HG03108 (cell line): ENCODE measurements at regions not wholly inside any gene's neighbourhood (a gene's known extent, or its start where the extent isn't known, plus 50 kb on each side); places are given as distances from the start of the nearest gene placed in this dataset.

Experiments used
- ATAC-seq: cut with Tn5 transposase; IDR thresholded peaks from one replicate; pipeline ENCODE4 v1.9.1; 2021; ENCODE audit warnings: moderate library complexity; ENCODE audit not compliant: unreplicated experiment

DNA sequence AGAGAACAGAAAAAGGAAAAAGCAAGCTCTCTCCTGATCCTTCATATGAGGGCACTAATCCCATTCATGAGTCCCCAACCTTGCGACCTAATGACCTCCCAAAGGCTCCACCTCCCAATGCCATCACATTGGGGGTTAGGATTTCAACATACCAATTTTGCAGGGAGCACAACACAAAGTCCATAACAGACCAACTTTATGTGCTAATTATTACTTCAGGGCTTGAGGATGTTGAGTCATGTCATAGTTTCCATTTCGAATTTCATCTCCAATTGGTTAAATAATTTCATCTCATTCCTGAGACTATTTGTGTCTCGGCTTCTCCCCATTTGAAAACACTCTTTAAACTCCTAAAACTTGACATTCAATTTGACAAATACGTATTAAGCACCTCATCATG lies 69.9 kb upstream of the KLF7 start:
- no peak for ATAC-seq

DNA sequence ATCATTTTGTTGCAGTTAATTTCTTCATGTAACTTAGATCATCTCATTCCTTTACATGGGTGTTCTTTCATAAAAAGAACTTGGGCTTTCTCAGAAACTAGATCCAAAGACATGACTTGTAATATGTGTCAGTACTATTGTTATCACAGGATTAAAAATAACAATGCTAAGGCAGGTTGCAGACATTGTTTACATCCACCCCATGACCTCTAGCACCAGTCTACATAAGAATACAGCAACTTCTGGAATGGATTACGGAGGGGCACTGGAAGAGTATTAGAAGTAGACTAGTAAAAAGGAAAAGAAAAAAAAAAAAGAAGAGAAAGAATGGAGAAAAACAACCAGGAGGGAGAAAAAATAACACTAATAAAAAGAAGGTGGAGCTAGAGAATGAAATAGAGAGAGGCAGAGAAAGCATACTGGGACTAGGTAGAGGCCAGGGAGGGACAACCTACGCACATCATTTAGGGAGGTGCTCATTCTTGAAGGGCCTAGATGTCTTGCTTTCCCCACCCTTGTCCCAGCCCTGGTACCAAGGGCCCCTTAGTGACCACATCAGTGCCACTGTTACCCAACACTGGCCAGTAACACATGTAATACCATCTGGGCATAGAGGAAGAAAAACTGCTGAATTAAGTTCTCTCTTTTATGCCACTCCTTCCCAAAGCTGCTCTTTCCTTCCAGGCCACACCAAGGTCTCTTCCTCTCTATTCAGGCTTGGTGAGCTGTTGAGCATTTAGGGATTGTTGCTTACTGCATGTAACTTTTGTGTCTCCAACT lies 70.6 kb upstream of the KLF7 start:
- ATAC-seq = no peak

DNA sequence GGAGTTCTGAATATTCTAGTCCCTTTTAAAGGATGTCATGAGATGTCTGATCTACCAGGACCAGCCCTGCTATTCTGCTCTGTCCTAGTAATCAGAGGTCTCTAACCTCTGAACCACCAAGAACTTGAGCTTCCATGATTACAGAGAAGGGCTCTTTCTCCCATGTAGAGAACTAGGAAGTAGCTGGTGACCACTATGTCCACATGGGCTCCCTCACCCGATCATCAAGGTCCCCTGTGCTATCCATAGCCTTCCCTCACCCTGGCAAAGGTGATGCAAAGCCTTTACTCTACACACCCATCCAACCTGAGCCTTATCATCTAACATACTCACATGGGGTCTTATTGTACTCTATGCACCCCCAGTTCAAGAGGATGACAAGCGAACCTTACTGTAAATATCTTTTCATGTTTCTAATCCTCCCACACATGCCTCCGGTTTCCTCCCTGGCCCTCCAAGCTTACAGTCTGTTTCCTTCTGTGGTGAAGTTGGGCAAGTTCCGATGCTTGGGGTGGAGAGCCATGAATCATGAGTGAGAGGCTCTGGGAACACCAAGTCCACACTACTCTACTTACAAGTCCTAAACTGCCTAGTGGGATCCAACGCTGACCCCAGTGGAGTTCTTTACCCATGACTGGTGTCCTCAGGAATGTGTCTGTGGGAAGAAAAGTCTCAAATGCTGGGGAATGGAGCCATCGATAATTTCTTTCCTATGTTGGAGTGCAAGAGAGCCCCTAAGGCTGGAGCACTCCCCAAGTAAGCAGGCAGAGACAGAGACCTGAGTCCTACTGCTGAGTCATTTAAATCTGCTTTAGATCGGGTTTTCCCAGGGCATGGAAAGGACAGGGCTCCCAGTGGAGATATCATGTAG lies 73.3 kb upstream of the KLF7 start:
- ATAC-seq = no peak

DNA sequence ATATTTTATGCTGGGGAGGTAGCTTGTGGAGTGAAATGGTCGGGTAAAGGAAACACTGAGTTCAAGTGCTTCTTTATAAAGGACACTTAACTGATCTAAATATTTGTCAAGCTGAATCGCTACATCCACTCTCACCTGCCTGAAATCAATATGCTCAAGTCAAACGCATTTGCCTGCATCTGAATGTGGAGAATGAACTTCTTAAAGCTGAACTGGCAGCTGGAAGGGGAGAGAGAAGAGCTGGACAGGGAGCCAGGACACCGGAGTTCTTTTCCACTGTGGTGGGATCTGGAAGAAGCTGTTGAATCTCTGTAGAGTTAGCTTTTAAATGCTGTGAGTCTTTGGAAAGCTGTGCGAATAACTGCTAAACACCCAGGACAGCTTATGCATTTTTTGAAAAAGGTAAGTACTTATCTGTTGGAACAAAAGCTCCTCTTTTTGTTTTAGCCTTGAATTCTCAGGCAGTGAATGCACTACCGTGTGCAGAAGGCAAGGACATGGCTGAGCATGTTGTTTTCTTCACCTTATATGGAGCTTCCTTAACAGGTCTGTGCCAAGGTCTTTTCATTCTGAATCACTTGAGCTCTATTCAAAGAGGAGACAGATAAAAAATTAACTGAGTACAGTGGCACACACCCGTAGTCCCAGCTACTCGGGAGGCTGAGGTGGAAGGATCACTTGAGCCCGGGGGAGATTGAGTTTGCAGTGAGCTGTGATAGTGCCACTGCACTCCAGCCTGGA lies 74.2 kb upstream of the KLF7 start:
- no peak for ATAC-seq

DNA sequence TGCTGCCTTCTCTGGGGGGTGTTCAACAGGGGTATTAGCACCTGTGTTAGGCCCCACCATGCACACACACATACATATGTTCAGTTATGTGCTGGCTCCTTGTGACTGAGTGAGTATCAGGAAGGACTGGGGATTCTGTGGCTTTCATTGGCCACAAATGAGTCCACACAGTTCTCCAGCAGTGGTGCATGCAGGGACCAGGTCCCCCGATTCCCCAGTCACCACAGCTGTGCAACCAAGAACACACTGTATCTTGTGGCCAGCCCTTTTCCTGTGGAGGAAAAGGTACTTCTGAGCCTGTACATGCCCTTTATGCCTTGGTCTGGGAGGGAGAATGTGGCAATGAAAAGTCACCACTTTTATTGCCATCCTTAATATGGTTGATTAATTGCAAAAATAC lies 74.9 kb upstream of the KLF7 start:
- no peak for ATAC-seq

DNA sequence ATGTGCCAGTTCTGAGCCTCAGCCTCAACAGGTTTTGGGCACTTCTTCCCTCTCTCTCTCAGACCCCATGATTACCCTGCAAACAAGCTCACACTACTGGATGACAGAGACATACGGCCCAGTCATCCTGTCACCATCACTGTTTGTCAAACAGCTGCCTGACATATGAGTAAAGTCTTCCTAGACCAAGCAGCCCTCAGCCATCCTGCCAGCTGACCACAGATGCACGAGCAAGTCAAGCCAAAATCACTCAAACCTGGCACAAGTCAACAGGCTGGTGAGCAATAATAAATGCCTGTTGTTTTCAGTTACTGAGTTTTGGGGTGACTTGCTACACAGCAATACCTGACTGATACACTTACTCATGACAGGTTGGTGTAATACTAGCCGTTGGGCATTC lies 75.5 kb upstream of the KLF7 start:
- no peak for ATAC-seq

DNA sequence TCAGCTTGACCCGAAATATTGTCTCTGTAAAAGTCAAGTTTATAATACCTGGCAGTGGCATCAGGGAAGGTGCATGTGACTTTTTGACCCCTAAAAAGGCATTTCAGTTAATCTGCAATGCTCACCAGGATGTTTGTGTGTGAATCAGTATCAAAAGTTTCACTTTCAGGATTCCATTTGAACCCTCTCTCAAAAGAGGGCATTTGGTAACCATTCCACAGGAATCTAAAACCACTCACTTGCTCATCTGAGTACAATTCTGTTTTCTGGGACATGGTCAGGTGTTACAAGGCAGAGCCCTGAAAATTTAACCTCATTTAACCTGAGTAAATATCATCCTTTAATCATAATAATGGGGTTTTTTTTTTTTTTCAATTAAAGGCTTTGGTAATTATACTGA lies 77.9 kb upstream of the KLF7 start:
- ATAC-seq = no peak

DNA sequence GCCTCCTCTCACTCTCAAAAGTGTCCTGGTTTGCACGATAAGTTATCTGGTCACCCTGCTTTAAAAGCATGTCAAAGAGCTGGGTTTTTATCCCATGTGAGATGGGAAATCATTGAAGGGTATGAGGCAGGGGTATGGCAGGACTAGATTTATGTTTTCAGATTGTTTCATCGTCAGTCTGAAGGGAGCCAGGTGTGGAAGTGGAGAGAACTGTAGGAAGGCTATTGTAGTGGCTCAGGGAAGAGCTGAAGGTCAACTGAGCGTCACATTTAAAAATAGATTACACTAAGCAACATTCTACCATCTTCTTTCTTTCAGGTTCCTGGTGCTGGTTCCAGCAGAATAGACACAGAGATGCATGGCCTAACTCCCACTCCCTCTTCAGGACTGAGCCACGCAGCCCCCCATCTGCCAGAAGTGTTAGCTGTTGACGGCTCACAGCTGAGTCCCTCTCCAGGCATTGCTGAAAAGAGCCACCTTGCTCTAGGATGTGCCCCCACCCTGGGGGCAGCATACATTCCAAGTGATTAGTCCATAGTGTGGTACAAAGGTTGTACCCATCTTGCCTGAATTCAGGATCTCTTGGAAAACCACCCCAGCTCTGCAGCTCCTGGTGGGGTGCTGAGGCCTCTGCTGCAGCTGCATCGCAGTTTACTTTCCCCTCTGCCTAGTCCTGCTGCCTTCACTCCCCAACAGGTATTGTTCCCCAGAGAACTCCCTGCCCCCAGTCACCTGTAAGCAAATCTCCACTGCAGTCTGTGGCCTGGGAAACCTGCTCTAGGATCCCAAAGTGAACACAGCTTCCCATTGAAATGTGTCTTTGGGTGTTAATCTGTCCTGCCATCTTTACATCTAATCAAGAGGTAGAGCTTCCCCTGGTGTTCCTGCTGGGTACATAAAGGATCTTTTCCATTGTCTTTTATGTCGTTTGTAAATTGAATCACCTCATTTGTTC lies 79.5 kb upstream of the KLF7 start:
- ATAC-seq = no peak

DNA sequence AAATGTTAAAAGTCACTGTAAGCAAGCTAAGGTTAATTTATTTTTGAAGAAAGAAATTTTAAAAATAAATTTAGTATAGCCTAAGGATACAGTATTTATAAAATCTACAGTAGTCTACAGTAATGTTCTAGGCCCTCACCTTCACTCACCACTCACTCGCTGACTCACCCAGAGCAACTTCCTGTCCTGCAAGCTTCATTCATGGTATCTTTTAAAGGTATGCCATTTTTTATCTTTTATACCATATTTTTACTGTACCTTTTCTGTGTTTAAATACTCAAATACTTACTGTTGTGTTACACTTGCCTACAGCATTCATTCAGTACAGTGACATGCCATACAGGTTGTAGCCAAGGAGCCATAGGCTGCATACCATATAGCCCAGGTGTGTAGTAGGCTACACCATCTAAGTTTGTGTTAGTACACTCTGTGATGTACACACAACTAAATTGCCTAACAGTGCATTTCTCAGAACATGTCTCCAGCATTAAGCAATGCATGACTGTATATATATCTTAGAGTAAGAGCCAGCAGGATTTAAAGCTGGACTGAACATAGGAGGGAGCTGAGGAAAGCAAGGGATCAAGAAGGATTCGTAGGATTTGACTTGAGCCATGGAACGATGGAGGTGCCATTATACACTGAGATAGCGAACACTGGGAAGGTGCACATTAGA lies 83.1 kb upstream of the KLF7 start:
- no peak for ATAC-seq

DNA sequence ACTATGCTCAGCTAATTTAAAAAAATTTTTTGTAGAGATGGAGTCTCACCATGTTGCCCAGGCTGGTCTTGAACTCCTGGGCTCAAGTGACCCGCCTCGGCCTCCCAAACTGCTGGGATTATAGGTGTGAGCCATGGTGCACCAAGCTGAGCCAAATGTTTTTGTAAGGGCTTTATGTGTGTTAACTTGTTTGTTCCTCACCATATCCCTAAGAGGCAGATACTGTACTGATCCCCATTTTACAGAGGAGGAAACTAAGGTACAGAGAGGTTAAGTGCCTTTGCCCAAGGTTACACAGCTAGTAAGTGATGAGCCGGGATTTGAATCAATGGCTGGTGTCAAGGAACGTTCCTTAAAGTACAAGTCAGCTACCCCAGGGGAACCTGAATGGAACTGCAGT lies 85.3 kb upstream of the KLF7 start:
- no peak for ATAC-seq

DNA sequence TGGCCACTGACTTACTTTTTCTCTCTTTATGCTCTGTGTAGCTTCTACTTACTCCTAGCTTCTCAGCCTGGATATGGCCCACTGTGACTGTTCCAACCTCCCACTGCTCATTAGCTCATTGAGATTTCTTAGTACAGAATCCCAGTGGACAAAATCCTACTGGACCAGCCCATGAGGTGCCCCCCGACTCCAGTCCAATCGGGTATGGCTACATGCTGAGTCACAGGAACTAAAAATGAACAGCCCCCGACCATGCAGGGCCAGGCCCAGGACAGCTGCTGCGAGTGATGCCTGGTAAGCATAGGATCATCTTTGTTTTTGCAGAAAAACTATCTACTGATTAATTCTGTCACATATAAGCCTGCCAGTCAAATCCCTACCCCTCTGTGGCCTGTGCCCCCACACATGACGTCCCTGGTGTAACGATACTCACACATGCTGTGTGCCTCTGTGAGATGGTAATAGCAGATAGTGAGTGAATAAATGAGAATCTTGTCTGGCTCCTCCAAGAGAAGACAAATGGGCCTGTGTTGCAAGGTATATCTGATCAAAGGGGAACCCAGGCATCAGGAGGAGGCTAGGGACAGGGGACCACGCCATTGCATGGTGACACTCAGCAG lies 85.9 kb upstream of the KLF7 start:
- ATAC-seq = no peak

DNA sequence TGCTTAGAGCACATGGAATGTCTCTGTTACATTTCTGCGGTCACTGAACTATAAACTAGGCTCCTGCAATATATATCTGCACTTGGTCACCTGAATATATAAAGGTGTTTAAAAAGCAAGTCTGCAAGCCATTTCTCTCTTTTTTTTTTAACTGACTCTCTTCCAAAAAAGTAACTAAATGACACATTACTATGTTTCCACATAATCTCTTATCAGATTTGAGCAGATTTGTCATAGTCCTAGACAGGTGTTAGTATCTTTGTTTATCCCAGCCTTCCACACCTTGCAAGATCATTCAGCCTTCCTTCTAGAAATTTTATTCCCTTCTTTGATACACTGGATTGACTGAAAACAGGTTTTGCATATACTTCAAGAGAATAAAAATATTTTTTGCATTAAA lies 86.7 kb upstream of the KLF7 start:
- ATAC-seq = no peak

DNA sequence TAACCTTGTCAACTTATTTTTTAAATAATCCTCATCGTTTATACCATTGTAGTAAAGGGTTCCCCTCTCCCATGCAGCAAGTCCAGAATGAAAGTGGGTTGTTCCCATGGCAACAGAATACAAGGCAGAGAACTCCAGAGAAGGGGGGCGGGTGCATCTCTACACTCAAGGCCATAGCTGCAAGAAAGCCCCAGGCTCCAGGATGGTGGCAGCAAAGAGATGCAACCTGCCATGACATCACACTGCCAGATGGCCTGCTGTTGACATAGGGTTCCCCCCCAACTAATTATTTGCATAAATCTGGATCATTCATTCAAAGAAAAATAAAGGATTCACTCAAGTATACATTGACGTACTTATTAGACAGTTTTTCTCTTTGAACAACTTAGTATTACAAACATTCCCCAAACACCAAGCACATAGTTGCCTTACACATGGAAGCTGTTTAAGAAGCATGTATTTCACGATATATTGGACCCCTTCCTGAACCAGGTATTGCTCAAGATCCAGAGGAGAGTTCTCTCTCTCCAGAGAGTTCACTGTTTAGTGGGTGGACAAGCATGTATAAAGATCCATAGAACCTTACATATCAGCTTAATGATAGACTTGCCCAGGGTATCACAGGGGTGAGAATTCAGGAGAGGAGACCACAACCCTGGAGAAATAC lies 87.4 kb upstream of the KLF7 start:
- ATAC-seq = no peak

DNA sequence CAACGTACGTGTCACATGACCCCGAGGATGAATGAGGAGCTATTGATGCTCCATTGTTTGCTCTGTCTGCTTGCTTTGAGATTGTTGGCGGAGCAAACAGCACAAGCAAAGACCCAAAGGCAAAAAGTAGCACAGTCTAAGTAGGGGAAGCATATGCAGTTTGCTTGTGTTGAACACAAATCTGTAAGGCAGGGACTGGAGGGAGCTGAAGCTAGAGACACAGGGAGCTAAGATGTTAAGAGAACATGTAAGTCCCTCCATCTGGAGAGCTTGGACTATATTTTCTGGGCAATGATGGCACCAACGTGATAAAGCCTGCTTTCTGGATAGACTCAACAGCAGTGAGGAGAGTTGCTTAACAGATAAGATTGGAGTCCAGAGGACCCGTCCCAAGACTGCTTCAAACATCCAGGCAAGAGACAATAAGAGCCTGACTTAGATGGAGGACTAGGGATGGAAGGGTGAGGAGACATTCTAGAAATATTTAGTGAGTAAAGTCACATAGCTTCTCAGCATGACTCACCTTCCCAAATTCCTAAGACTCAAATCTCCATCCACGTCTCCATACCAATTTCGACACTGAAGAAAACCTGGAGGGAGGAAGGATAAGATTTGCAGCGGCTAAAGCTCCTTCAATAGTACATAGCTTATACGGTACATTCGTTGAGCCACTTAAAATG lies 88.1 kb upstream of the KLF7 start:
- no peak for ATAC-seq

DNA sequence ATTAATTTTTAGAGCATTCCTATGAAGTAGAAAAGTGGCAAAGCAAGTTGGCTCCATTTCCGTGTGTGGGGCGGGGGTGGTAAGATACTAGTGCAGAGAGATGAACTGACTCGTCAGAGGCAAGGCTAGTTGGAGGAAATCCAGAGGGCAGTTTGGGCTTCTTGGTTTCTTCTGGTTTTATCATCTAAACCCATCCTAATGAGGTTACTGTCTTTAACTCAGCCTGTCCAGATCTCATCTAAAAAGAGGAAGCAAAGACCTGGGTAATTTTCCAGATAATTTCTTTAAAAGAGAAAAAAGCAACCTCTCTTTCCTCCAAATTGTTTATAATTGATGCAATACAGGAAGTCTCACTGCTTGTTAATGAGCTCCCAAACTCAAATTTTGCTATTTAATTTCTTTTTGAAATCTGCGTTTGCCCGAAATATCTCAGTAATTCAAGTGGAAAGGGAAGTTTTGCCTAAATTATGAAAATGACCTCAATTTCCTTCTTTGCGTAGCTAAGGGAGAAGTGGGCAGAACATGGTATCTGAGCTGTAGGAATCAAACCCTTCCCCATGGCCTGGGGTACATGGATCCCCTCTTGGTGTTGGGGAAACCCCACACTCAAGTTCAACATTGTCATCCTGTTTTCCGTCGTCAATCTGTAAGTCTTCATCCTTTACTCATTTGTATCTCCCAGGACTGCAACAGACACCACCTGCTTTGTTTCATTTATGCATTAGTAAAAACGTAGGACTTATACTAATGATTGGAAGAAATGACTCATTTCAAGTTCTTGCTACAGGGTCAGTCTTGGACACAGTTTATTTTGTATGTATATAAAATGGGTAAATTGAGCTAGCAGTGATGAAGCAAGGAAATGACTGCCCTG lies 89.1 kb upstream of the KLF7 start:
- ATAC-seq = no peak

DNA sequence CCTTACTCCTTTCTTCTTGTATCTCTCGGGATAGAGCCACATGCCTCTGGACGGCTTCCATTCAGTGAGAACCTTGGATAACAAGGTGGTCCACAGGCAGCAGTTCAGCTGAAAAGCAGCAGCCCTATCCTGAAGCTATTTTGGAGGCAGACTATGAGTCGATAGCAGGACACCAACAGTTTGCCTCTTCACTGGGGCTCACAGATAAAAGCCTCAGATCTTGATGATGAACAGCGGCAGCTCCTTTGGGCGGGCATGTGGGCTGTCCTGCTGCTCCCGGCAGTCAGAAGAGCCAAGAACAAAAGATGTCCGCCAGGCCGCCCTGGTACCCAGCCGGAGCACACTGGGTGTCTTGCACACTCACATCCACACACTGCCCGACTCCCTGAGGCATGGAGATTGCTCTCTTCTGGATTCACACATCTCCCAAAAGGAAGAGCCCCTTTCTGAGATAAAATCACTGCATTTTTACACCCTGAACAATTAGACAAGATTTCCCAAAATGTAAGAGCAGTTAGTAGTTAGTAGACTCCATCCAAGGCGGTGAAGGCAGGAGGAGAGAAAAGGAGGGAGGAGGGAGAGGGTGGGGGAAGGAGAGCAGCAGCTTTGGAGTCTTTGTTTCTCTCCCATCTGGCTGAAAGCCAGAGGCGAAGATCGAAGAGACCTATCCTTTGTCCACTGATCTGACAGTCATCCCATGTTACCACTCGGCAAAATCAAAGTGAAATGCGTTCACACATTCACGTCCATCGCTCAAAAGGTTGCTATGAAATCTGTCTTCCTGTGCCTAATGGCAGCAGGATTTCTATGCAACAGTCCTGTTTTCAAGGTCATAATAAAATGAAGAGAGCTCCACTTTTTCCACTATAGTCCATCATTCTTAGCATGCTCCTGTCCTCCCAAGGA lies 90.1 kb upstream of the KLF7 start:
- ATAC-seq = no peak
